Keratinocyte (primary cell): ENCODE measurements at regions not wholly inside any gene's neighbourhood (a gene's known extent, or its start where the extent isn't known, plus 50 kb on each side); places are given as distances from the start of the nearest gene placed in this dataset.

Experiments used
- DNase-seq: peaks from one replicate; pipeline ENCODE4 v3.0.0-alpha.2; 2011; ENCODE audit warnings: low read depth, missing footprints, low spot score
- FAIRE-seq: peaks from 2 replicates; lab custom pipeline; 2011; peaks lifted over from hg19 to GRCh38; lab: Jason Lieb, UNC
- H2AFZ ChIP-seq: 2 replicates; pipeline ENCODE4 v1.6.0; 2012; ENCODE audit warnings: low read length, control low read depth, inconsistent platforms; ENCODE audit not compliant: control insufficient read depth
- H3K27ac ChIP-seq: 2 replicates; pipeline ENCODE4 v1.5.1; 2011; ENCODE audit warnings: low read length; ENCODE audit not compliant: control insufficient read depth, insufficient read depth
- H3K27me3 ChIP-seq: 3 replicates; pipeline ENCODE4 v1.6.0; 2011; ENCODE audit warnings: low read length; ENCODE audit not compliant: control insufficient read depth, insufficient read depth; ENCODE audit errors: extremely low read depth
- H3K36me3 ChIP-seq, 2 experiments: 2 replicates in 1 of 2; 3 replicates in 1 of 2; pipeline ENCODE4 v1.5.1; 2011; ENCODE audit warnings: low read length in 2 of 2, mild to moderate bottlenecking in 1 of 2; ENCODE audit not compliant: control insufficient read depth in 2 of 2, insufficient read depth in 2 of 2; ENCODE audit errors: extremely low read depth in 1 of 2
- H3K4me1 ChIP-seq: 3 replicates; pipeline ENCODE4 v1.5.1; 2011; ENCODE audit warnings: low read length; ENCODE audit not compliant: control insufficient read depth, insufficient read depth; ENCODE audit errors: extremely low read depth
- H3K4me2 ChIP-seq: 3 replicates; pipeline ENCODE4 v1.6.0; 2011; ENCODE audit warnings: low read depth, low read length; ENCODE audit not compliant: control insufficient read depth, insufficient read depth; ENCODE audit errors: extremely low read depth
- H3K4me3 ChIP-seq, 3 experiments: fragments of 200-600 bp in 1 of 3; sonication (generic) in 1 of 3; 2 replicates in 2 of 3; 3 replicates in 1 of 3; pipeline ENCODE4 v1.5.1; 2011 to 2016; ENCODE audit warnings: low read length in 3 of 3, mild to moderate bottlenecking in 3 of 3, control low read depth in 2 of 3, inconsistent platforms in 1 of 3, low read depth in 1 of 3, mixed read lengths in 1 of 3, mixed run types in 1 of 3, moderate library complexity in 1 of 3; ENCODE audit not compliant: control insufficient read depth in 2 of 3, insufficient read depth in 2 of 3; ENCODE audit errors: extremely low read depth in 1 of 3
- H3K79me2 ChIP-seq: 2 replicates; pipeline ENCODE4 v1.6.0; 2012; ENCODE audit warnings: low read length; ENCODE audit not compliant: control insufficient read depth, insufficient read depth
- H3K9ac ChIP-seq: 3 replicates; pipeline ENCODE4 v1.6.0; 2011; ENCODE audit warnings: low read length; ENCODE audit not compliant: control insufficient read depth, insufficient read depth; ENCODE audit errors: extremely low read depth
- H3K9me1 ChIP-seq: 3 replicates; pipeline ENCODE4 v1.6.0; 2011; ENCODE audit warnings: low read length; ENCODE audit not compliant: control insufficient read depth, insufficient read depth; ENCODE audit errors: extremely low read depth
- H3K9me3 ChIP-seq: 2 replicates; pipeline ENCODE4 v1.5.1; 2012; ENCODE audit warnings: low read depth, low read length; ENCODE audit not compliant: control insufficient read depth
- H4K20me1 ChIP-seq: 3 replicates; pipeline ENCODE4 v1.6.0; 2011; ENCODE audit warnings: low read length; ENCODE audit not compliant: control insufficient read depth, insufficient read depth; ENCODE audit errors: extremely low read depth
- CTCF ChIP-seq, 3 experiments: IDR thresholded peaks in 1 of 3; conservative IDR thresholded peaks in 1 of 3; optimal IDR thresholded peaks in 1 of 3; 2 replicates in 2 of 3; 3 replicates in 1 of 3; pipeline versions ENCODE3 to v1.5.1; 2011; ENCODE audit warnings: low read length in 3 of 3, mild to moderate bottlenecking in 3 of 3, moderate library complexity in 2 of 3, control low read depth in 1 of 3, inconsistent platforms in 1 of 3; ENCODE audit not compliant: insufficient read depth in 2 of 3; ENCODE audit errors: extremely low read depth in 1 of 3
- EZH2 ChIP-seq: IDR thresholded peaks from one replicate; pipeline ENCODE4 v1.6.1; 2012; ENCODE audit warnings: inconsistent platforms, mild to moderate bottlenecking, low read length, moderate library complexity
- dilution Hi-C: fragments of 300-500 bp; cut with MboI; formaldehyde crosslinking; loops from one replicate; pipeline ENCODE4 v1.7.0; 2020; ENCODE audit warnings: low sequenced_read_pairs; ENCODE audit not compliant: extremely low pct_ligation_motif_present

DNA sequence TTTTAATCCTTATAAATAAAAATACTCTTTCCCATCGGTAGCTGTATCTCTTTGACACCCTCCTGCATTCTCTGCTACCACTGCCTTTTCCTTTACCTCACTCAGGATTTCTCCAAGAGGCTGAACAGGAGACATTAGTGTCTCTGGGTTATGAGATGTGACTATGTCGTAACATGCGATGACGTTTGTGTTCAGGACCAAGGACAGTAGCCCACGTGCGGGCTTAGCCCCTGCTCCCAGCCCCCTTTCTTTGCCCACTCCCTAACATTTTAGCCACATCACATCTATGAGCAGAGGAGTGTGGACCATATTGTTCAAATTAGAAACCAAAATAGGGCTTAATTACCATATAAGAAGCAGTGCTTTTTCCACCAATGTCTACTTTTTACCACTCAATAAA, 369.3 kb downstream of the FBXW7 start:
- dilution Hi-C loops: no loop called here
- Histone ChIP-seq H3K9ac (no peak overlapping the region), H3K4me2 (no peak overlapping the region), H3K4me1 (no peaks in the 10 kb centered on the region), H3K36me3 (no peaks in the 10 kb centered on the region), H4K20me1 (no peaks in the 10 kb centered on the region), H3K27me3 (no peaks in the 10 kb centered on the region), H3K9me3 (no peaks in the 10 kb centered on the region), H2AFZ (no peak overlapping the region), H3K27ac (no peak overlapping the region), H3K9me1 (no peaks in the 10 kb centered on the region), H3K79me2 (no peaks in the 10 kb centered on the region), H3K4me3 (no peak overlapping the region)
- TF ChIP-seq CTCF (optimal IDR thresholded peaks at IDR 0.05 in 1 of 3, IDR thresholded peaks at IDR 0.05 in 1 of 3, conservative IDR thresholded peaks at IDR 0.05 in 1 of 3; ENCODE audit: extremely low read depth in 1 of 3, insufficient read depth in 2 of 3, low read length in 3 of 3): no peak
- TF ChIP-seq EZH2: no peak
- DNase-seq: no peak
- no peak for FAIRE-seq

DNA sequence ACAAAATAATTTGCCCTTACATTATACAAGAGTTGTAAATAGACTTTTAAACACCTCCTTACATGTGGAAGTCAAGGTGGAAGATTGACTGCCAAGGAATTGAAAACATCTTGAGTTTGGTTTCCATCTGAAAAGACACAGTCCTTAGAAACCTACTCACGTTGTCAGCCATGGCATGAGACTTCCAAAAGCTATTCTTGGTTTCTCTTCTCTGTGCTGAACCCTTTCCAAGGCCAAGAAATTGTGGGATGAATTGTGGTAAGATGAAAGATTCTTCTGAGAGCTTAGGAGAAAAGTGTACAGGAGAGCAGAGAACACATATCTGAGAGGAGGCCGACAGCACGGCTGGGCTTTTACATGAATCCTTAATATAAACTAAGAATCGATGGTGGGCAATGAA, 370.0 kb downstream of the FBXW7 start:
- Histone ChIP-seq H2AFZ (no peak overlapping the region), H3K36me3 (no peaks in the 10 kb centered on the region), H3K27ac (no peak overlapping the region), H4K20me1 (no peaks in the 10 kb centered on the region), H3K9ac (no peak overlapping the region), H3K9me1 (no peaks in the 10 kb centered on the region), H3K79me2 (no peaks in the 10 kb centered on the region), H3K4me2 (no peak overlapping the region), H3K27me3 (no peaks in the 10 kb centered on the region), H3K4me1 (no peaks in the 10 kb centered on the region), H3K9me3 (no peaks in the 10 kb centered on the region), H3K4me3 (no peak overlapping the region)
- TF ChIP-seq CTCF (optimal IDR thresholded peaks at IDR 0.05 in 1 of 3, IDR thresholded peaks at IDR 0.05 in 1 of 3, conservative IDR thresholded peaks at IDR 0.05 in 1 of 3; ENCODE audit: extremely low read depth in 1 of 3, insufficient read depth in 2 of 3, low read length in 3 of 3) (no peak), EZH2 (no peak)
- FAIRE-seq: no peak
- dilution Hi-C loops: no loop called here
- no peak for DNase-seq
